ENCODE measurements at regions not wholly inside any gene's neighbourhood (a gene's known extent, or its start where the extent isn't known, plus 50 kb on each side); places are given as distances from the start of the nearest gene placed in this dataset.

GRCh38 chr3:67737906-67738865, 83.8 kb upstream of the SUCLG2 start:
- Mint-ChIP-seq H3K4me3 (no peak overlapping the region), H3K9me3 (peaks cover 10% of the 10 kb centered on the region), H3K4me1 (ENCODE audit: low read depth) (peaks cover 44% of the 10 kb centered on the region), H3K36me3 (ENCODE audit: low read depth) (peaks cover 4% of the 10 kb centered on the region), H3K27ac (no peak overlapping the region), H3K27me3 (no peaks in the 10 kb centered on the region)

DNA sequence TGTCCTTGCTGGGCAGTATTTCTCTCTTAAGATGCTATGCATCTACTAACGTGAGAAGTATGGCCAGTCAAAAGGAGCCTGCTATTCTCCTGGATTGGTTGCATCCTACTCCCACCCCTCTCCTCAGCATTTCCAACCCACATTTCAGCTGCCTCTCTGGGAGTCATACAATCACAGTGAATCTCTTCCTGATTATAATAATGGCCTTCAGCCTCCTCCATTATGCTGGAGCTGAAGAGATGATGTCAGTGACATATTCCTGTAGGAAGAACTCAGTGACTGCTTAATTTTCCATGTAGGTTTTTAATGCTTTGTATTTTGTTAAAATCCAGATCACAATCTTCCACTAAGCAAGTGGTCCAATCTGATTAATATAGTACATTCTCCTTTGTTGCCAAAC, 82.7 kb upstream of the SUCLG2 start:
- Mint-ChIP-seq H3K27ac (no peak overlapping the region), H3K27me3 (no peaks in the 10 kb centered on the region), H3K4me3 (no peak overlapping the region), H3K9me3 (peaks cover 5% of the 10 kb centered on the region), H3K36me3 (ENCODE audit: low read depth) (no peaks in the 10 kb centered on the region), H3K4me1 (ENCODE audit: low read depth) (peaks cover 44% of the 10 kb centered on the region)

- Mint-ChIP-seq H3K4me3 (no peak overlapping the region), H3K27me3 (no peaks in the 10 kb centered on the region), H3K27ac (no peak overlapping the region), H3K4me1 (ENCODE audit: low read depth) (peaks cover 22% of the 10 kb centered on the region), H3K9me3 (no peaks in the 10 kb centered on the region), H3K36me3 (ENCODE audit: low read depth) (no peaks in the 10 kb centered on the region)
Measured at GRCh38 chr3:67733269-67733950, 79.0 kb upstream of the SUCLG2 start.

GRCh38 chr3:67724434-67724833, 70.0 kb upstream of the SUCLG2 start:
- peak overlapping the region; percentile 28 for H3K27ac Mint-ChIP-seq
- no peaks in the 10 kb centered on the region for H3K27me3 Mint-ChIP-seq
- no peaks in the 10 kb centered on the region for H3K36me3 Mint-ChIP-seq (ENCODE audit: low read depth)
- no peak overlapping the region for H3K4me3 Mint-ChIP-seq
- peaks cover 13% of the 10 kb centered on the region for H3K4me1 Mint-ChIP-seq (ENCODE audit: low read depth)
- peaks cover 14% of the 10 kb centered on the region for H3K9me3 Mint-ChIP-seq

DNA sequence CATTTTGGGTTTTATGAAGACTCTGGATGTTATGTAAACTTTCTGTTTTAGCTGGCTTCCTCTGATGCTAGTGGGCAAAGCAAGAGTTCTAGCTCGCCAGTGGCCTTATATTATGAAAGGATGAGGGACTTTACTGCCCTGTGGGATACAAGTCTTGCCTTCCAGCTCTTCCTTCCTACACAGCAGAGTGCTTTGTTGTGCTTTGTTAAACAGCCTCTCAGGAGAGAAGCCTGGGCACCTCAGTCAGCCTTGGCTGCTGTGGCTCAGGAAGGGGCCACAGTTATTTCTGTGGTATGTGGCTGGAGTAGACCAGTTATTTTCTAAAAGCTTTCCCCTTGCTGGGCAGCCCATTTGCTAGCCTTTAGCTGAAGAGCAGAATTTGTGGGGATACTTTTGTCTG, 69.5 kb upstream of the SUCLG2 start:
- no peaks in the 10 kb centered on the region for H3K36me3 Mint-ChIP-seq (ENCODE audit: low read depth)
- no peak overlapping the region for H3K27ac Mint-ChIP-seq
- H3K4me3 Mint-ChIP-seq: no peak overlapping the region
- peaks cover 13% of the 10 kb centered on the region for H3K4me1 Mint-ChIP-seq (ENCODE audit: low read depth)
- H3K27me3 Mint-ChIP-seq: no peaks in the 10 kb centered on the region
- peaks cover 14% of the 10 kb centered on the region for H3K9me3 Mint-ChIP-seq

DNA sequence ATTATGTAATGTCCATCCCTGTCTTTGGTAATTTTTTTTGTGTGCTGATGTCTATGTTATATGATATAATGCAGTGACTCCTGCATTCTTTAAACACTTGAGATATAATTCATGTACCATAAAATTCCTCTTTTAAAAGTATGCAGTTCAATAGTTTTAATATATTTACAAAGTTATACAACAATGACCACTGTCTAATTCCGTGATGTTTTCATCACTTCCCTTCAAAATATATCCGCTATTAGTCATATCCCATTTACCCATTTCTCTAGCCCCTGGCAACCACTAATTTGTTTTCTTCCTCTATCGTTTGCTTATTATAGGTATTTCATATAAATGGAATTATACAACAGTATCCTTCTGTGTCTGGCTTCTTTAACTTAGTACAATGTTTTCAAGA, 64.9 kb upstream of the SUCLG2 start:
- Mint-ChIP-seq H3K4me3 (no peak overlapping the region), H3K9me3 (peaks cover 14% of the 10 kb centered on the region), H3K27ac (no peak overlapping the region), H3K27me3 (no peaks in the 10 kb centered on the region), H3K4me1 (ENCODE audit: low read depth) (peaks cover 4% of the 10 kb centered on the region), H3K36me3 (ENCODE audit: low read depth) (no peaks in the 10 kb centered on the region)

- Mint-ChIP-seq H3K4me3 (no peak overlapping the region), H3K36me3 (ENCODE audit: low read depth) (no peaks in the 10 kb centered on the region), H3K27ac (no peak overlapping the region), H3K9me3 (peaks cover 4% of the 10 kb centered on the region), H3K4me1 (ENCODE audit: low read depth) (no peaks in the 10 kb centered on the region), H3K27me3 (no peaks in the 10 kb centered on the region)
Measured at GRCh38 chr3:67715971-67716370, 61.6 kb upstream of the SUCLG2 start.

- Mint-ChIP-seq H3K4me1 (ENCODE audit: low read depth) (no peaks in the 10 kb centered on the region), H3K36me3 (ENCODE audit: low read depth) (no peaks in the 10 kb centered on the region), H3K27me3 (no peaks in the 10 kb centered on the region), H3K9me3 (no peaks in the 10 kb centered on the region), H3K4me3 (no peak overlapping the region), H3K27ac (no peak overlapping the region)
Measured at GRCh38 chr3:67713764-67714469, 59.5 kb upstream of the SUCLG2 start.

DNA sequence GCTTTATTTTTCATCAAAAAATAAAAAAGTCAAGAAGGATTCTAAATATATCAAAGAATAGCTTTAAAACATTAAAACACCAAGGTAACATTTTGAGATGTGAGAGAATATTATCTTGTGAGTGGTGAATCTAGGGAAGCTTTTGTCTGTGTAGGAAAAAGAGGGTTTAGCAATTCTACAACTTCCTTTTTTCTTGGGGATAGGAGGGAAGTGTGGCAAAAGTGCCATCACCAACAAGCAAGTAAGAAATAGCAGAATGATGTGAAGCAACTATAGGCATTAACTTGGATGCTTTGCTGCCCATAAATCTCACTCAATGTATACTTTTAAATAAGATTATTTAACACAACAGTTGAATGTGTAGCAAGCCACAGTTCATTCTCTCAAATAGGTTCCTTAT, 57.8 kb upstream of the SUCLG2 start:
- no peak overlapping the region for H3K27ac Mint-ChIP-seq
- H3K27me3 Mint-ChIP-seq: no peaks in the 10 kb centered on the region
- H3K36me3 Mint-ChIP-seq (ENCODE audit: low read depth): no peaks in the 10 kb centered on the region
- H3K9me3 Mint-ChIP-seq: no peaks in the 10 kb centered on the region
- H3K4me1 Mint-ChIP-seq (ENCODE audit: low read depth): no peaks in the 10 kb centered on the region
- H3K4me3 Mint-ChIP-seq: no peak overlapping the region

GRCh38 chr3:67710396-67710795, 56.0 kb upstream of the SUCLG2 start:
- Mint-ChIP-seq H3K4me3 (no peak overlapping the region), H3K27ac (no peak overlapping the region), H3K27me3 (no peaks in the 10 kb centered on the region), H3K4me1 (ENCODE audit: low read depth) (no peaks in the 10 kb centered on the region), H3K36me3 (ENCODE audit: low read depth) (no peaks in the 10 kb centered on the region), H3K9me3 (no peaks in the 10 kb centered on the region)

GRCh38 chr3:67706934-67707333, 52.5 kb upstream of the SUCLG2 start:
- Mint-ChIP-seq H3K4me1 (ENCODE audit: low read depth) (no peaks in the 10 kb centered on the region), H3K27ac (no peak overlapping the region), H3K36me3 (ENCODE audit: low read depth) (no peaks in the 10 kb centered on the region), H3K27me3 (no peaks in the 10 kb centered on the region), H3K9me3 (no peaks in the 10 kb centered on the region), H3K4me3 (no peak overlapping the region)

- Mint-ChIP-seq H3K4me1 (ENCODE audit: low read depth) (no peaks in the 10 kb centered on the region), H3K36me3 (ENCODE audit: low read depth) (no peaks in the 10 kb centered on the region), H3K4me3 (no peak overlapping the region), H3K9me3 (no peaks in the 10 kb centered on the region), H3K27ac (no peak overlapping the region), H3K27me3 (no peaks in the 10 kb centered on the region)
Measured at GRCh38 chr3:67704322-67704721, 49.9 kb upstream of the SUCLG2 start.

Data from stimulated activated naive CD8-positive, alpha-beta T cell treated with anti-CD3 and anti-CD28 coated beads, Interleukin-15, Interleukin-2, amounts not matched to agents 100 ng/mL and 50 ng/mL, for 24 hours (primary cell).